Right cardiac atrium (tissue), 5 donors: ENCODE measurements at regions not wholly inside any gene's neighbourhood (a gene's known extent, or its start where the extent isn't known, plus 50 kb on each side); places are given as distances from the start of the nearest gene placed in this dataset.

Experiments
- ATAC-seq, 2 donors: fragments of 200-7000 bp; cut with Tn5 transposase; one replicate each; pipeline versions ENCODE4 v1.8.0 to v1.9.1; 2020; ENCODE audit warnings: moderate library complexity in 2 of 2, mild to moderate bottlenecking in 1 of 2
- DNase-seq, 3 donors: peaks; one replicate each; pipeline ENCODE4 v3.0.0-alpha.2; 2020
- H3K27ac ChIP-seq: one replicate; pipeline ENCODE4 v1.5.1; 2013; ENCODE audit warnings: mild to moderate bottlenecking, low read length, control low read depth, moderate library complexity
- H3K27me3 ChIP-seq: one replicate; pipeline ENCODE4 v1.6.1; 2013; ENCODE audit not compliant: control insufficient read depth, insufficient read depth
- H3K4me1 ChIP-seq: one replicate; pipeline ENCODE4 v1.6.1; 2013; ENCODE audit warnings: low read length; ENCODE audit not compliant: control insufficient read depth, insufficient read depth
- H3K4me3 ChIP-seq: one replicate; pipeline ENCODE4 v1.5.1; 2013; ENCODE audit warnings: low read length, control low read depth
- H3K9me3 ChIP-seq: one replicate; pipeline ENCODE4 v1.6.1; 2013; ENCODE audit warnings: low read length; ENCODE audit not compliant: control insufficient read depth
- WGBS: extraction: QIAGEN DNeasy Blood & Tissue Kit; methylation state at CpG from one replicate; pipeline ENCODE4 v1.1.7; 2013; 5-methylcytosine and 5-hydroxymethylcytosine counted together
- intact Hi-C, 4 donors: fragments of 100-400 bp; cut with DNase I; formaldehyde crosslinking; loops; one replicate each; pipeline versions ENCODE4 v1.11.0 to v1.14.0; 2022 to 2023
- donor health status: healthy with polysubstance abuse.
- donor health status: DM: no; HTN: yes; CAD: no.
- donor health status: DM: no; HTN: no; CAD: no.
- donor health status: DM: no; HTN: yes; CAD: no; lungs with severe emphysema.
- donor health status: DM: yes; HTN: yes; CAD: no.

DNA sequence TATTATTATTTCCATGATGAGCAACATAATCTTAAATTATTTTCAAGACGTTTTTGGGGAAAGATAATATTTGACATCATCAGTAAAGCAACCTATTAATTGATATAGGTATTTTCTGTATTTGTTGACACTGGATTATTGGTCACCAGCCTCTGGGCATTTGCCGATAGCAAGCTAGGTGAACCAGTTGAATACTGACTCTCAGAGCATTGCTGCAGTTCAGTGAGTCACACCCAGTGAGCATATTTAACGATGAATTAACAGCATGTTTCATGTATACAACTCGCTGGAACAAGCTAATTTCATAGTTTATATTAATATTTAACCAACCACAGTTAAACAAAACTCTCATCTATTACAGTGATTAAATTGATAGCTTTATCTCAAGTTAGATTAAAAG lies 1006.0 kb upstream of the DIAPH2 start:
- DNase-seq (no peak), ATAC-seq (no peak)
- intact Hi-C loops, result no loop called here
- H3K9me3 ChIP-seq, result no peaks in the 10 kb centered on the region
- no peaks in the 10 kb centered on the region for H3K4me1 ChIP-seq
- no peak overlapping the region for H3K27ac ChIP-seq
- 70% methylated on average over 4 of the region's 4 CpGs for WGBS
- H3K4me3 ChIP-seq, result no peak overlapping the region
- H3K27me3 ChIP-seq, result no peaks in the 10 kb centered on the region

DNA sequence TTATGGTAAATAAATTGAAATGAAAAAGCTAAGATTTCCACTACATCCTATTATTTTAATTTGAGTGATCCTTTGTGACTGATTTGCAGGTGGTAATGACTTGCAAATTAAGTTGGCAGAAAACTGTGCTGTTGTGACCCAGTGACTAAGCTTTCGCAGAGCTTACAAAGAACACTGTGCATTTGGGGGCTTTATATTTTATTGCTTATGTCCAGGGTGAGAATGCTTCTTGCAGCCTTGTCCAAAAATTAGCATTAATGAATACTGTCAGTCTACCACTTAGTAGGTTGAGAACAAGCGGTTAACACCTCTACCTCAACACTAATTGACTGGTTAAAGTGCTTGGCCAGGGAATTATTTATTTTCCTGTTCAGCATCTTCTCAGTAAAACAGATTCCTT lies 991.3 kb upstream of the DIAPH2 start:
- H3K9me3 ChIP-seq, result no peaks in the 10 kb centered on the region

DNA sequence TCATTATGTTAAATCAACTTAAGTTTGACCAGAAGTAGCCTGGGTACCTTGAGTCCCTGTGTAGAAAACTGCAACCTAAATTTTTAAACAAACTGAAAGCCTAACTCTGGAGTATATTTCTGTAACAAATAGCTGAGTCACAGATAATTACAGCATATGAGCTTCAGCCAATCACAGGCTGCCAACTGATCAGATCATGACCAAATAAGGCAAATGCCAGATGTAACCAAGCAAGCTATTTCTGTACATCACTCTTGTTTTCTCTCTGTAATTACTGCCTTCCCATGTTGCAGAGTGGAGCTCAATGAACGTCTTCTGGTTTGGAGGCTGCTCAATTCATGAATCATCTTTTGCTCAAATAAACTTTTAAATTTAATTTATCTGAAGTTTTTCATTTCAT lies 980.9 kb upstream of the DIAPH2 start:
- WGBS, result 73% methylated on average over 1 of the region's 1 CpG
- Histone ChIP-seq H3K27me3 (no peaks in the 10 kb centered on the region), H3K27ac (no peak overlapping the region), H3K9me3 (no peaks in the 10 kb centered on the region), H3K4me1 (no peaks in the 10 kb centered on the region), H3K4me3 (no peak overlapping the region)
- DNase-seq, result no peak
- intact Hi-C loops, result no loop called here
- ATAC-seq, result no peak

More for the DNA sequence above, 991.3 kb upstream of the DIAPH2 start:
- DNase-seq (no peak), ATAC-seq (no peak)
- 76% methylated on average over 2 of the region's 2 CpGs for WGBS
- Histone ChIP-seq H3K27me3 (no peaks in the 10 kb centered on the region), H3K4me1 (no peaks in the 10 kb centered on the region), H3K27ac (no peak overlapping the region), H3K4me3 (no peak overlapping the region)
- intact Hi-C loops, result no loop called here

DNA sequence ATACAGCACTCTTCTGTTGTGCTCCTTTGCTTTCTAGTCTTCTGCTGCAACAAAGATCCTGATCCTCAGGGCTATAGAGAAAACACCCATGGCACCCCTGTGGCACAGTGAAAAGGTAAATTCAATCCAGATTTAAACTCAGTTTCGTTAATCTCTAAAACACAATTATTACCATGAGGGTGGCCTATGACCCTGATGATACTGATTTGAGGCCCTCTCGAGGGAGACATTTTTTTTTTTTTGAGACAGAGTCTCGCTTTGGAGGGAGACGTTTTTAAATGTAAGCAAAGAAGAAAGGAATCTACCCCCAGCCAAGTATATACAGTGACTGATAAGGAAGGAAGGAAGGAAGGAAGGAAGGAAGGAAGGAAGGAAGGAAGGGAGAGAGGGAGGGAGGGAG lies 967.8 kb upstream of the DIAPH2 start:
- no peaks in the 10 kb centered on the region for H3K4me1 ChIP-seq
- intact Hi-C loops, result no loop called here
- 62% methylated on average over 4 of the region's 4 CpGs for WGBS
- DNase-seq (no peak), ATAC-seq (no peak)
- no peak overlapping the region for H3K4me3 ChIP-seq
- no peaks in the 10 kb centered on the region for H3K9me3 ChIP-seq
- no peak overlapping the region for H3K27ac ChIP-seq
- no peaks in the 10 kb centered on the region for H3K27me3 ChIP-seq

DNA sequence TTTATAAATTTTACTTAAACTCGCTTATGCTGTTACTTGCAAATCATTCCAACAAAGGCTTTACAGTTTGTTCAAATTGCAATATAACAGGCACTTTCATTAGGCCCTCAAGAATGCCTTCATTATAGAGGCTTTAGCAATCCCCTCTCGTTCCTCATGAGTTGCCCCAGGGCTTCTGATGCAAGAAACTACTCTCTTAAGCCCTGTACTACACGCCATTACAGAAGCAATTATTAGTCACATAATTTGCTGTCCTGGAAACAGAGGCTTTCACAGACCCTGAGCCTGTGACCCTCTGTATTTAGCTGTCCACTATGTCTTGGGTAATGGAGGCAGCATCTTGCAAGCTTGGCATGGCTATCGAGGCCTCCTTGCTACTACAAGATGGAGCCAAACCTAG lies 965.9 kb upstream of the DIAPH2 start:
- 77% methylated on average over 4 of the region's 4 CpGs for WGBS
- Histone ChIP-seq H3K27ac (no peak overlapping the region), H3K4me3 (no peak overlapping the region), H3K27me3 (no peaks in the 10 kb centered on the region), H3K4me1 (no peaks in the 10 kb centered on the region), H3K9me3 (no peaks in the 10 kb centered on the region)
- intact Hi-C loops, result no loop called here
- DNase-seq (no peak), ATAC-seq (no peak)

DNA sequence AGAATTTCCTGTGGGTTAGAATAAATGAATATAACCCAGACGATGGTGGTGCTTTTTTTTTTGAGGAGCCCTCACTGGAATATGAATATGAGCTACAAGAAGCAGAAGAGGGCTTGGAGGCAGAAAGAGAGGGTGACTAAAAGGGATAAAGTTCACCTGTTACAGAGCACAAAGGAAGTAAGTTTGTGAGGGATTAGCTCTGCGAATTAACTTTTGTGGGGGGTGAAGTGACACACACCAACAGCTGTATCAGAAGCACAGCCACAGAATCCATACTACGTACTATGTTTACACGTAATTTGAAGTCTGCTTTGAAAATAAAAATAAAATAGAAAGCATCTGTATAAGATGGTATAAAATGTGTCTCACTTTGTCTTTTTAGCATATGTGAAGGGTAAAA lies 963.6 kb upstream of the DIAPH2 start:
- WGBS, result 69% methylated on average over 4 of the region's 4 CpGs
- DNase-seq (no peak), ATAC-seq (no peak)
- Histone ChIP-seq H3K4me3 (no peak overlapping the region), H3K9me3 (no peaks in the 10 kb centered on the region), H3K4me1 (no peaks in the 10 kb centered on the region), H3K27me3 (no peaks in the 10 kb centered on the region), H3K27ac (no peak overlapping the region)
- intact Hi-C loops, result no loop called here

DNA sequence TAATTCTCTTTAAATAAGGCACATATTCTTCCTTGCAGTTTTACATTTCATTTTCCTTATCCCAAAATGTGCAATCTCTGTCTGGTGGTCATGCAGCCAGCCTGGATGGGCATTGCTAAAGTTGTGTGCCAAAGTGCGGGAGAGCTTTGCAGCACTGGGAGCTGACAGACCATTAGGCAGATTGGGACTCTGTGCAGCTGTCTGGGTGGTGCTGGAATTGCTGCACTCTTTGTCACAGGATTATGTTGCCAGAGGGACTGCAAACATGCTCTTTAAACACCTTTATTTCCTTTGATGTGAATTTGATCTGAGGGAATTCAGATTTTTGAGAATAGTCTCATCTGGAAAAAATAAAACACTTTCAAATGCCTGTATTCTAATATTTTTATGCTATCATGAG lies 956.2 kb upstream of the DIAPH2 start:
- no peak overlapping the region for H3K27ac ChIP-seq
- intact Hi-C loops, result no loop called here
- H3K27me3 ChIP-seq, result no peaks in the 10 kb centered on the region
- no peaks in the 10 kb centered on the region for H3K9me3 ChIP-seq
- ATAC-seq (no peak), DNase-seq (no peak)
- 65% methylated on average over 1 of the region's 1 CpG for WGBS
- no peaks in the 10 kb centered on the region for H3K4me1 ChIP-seq
- H3K4me3 ChIP-seq, result no peak overlapping the region

DNA sequence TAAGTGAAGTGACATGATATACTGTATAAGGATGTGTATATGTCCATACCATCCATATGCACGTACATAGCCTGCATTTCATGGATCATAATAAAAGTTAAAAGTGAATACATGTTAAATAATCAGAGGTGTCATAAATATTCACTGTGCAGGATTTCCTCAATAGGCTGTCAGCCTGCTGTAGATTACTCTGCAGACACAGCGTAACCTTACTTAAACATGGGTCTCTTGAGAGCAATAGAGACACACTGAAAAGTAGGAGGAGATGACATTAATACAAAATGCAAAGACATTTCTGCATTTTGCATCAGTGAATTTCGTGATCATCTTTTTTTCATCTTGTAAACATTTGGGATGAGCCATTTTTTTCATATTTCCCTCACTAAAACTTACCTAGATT lies 955.2 kb upstream of the DIAPH2 start:
- H3K9me3 ChIP-seq, result no peaks in the 10 kb centered on the region
- intact Hi-C loops, result no loop called here
- DNase-seq (no peak), ATAC-seq (no peak)
- H3K27ac ChIP-seq, result no peak overlapping the region
- no peaks in the 10 kb centered on the region for H3K4me1 ChIP-seq
- no peaks in the 10 kb centered on the region for H3K27me3 ChIP-seq
- H3K4me3 ChIP-seq, result no peak overlapping the region
- WGBS, result 64% methylated on average over 3 of the region's 3 CpGs

DNA sequence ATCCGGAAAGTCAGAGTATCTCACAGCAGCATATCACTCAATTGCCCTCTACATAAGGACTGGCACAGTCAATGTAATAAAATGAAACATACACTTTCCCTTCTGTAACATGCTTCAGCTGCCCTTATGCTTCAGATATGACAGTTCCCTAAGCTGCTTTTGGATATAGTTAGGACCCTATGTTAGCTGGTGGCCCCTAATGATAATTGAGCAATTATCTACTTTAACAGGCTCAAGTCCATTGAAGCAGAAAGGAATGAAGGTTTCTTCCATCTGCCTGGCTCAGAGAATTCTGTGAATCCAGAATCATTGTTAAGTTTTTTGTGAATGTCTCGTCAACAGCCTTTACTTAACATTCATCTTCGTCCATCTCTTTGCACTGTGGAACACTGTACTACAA lies 951.2 kb upstream of the DIAPH2 start:
- H3K27me3 ChIP-seq, result no peaks in the 10 kb centered on the region
- no peaks in the 10 kb centered on the region for H3K4me1 ChIP-seq
- intact Hi-C loops, result no loop called here
- H3K27ac ChIP-seq, result no peak overlapping the region
- H3K4me3 ChIP-seq, result no peak overlapping the region
- H3K9me3 ChIP-seq, result no peaks in the 10 kb centered on the region
- ATAC-seq (no peak), DNase-seq (no peak)
- 79% methylated on average over 3 of the region's 3 CpGs for WGBS

DNA sequence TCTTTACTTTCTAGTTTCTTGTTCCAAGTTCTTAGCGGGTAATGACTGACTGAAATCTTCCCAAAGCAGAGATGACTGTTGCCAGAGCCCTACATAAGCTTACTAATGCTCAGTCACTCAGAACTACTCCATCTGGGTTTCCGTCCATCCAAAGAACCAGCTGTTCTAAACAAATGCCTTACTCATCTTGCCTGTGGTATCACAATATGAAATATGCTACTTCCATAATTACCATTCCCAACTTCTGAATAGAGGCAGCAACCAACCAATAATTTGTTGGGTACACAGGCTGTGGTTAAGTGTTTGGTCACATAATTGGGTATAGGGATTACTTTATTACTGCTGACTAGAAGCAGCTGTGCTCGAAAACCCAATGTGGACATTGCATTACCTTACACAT lies 930.2 kb upstream of the DIAPH2 start:
- WGBS, result 82% methylated on average over 3 of the region's 3 CpGs

DNA sequence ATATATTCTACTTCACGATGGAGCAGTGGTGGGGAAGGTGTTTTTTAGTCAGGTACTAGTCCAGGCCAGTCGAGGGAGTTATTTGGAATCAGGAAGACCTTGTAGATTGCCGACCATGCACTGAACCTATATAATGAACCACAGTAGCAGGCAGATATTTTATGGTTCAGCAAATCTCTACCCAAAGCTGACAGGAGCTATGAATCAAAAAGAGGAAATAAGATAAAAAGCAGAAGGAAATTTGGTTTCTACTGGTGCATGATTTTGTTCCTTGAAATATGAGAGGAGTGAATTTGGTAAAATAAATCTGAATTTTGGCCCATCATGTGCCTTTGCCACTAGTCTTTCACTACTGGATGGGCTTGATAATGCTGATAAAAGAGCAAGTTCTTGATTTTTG lies 924.3 kb upstream of the DIAPH2 start:
- no peak overlapping the region for H3K27ac ChIP-seq
- no peaks in the 10 kb centered on the region for H3K9me3 ChIP-seq
- H3K4me1 ChIP-seq, result no peaks in the 10 kb centered on the region
- intact Hi-C loops, result no loop called here
- 66% methylated on average over 3 of the region's 3 CpGs for WGBS
- DNase-seq (no peak), ATAC-seq (no peak)
- H3K4me3 ChIP-seq, result no peak overlapping the region
- no peaks in the 10 kb centered on the region for H3K27me3 ChIP-seq

More for the DNA sequence above, 930.2 kb upstream of the DIAPH2 start:
- Histone ChIP-seq H3K4me1 (no peaks in the 10 kb centered on the region), H3K4me3 (no peak overlapping the region), H3K27ac (no peak overlapping the region), H3K27me3 (no peaks in the 10 kb centered on the region), H3K9me3 (no peaks in the 10 kb centered on the region)
- no peak for DNase-seq
- ATAC-seq, result no peak
- intact Hi-C loops, result no loop called here

DNA sequence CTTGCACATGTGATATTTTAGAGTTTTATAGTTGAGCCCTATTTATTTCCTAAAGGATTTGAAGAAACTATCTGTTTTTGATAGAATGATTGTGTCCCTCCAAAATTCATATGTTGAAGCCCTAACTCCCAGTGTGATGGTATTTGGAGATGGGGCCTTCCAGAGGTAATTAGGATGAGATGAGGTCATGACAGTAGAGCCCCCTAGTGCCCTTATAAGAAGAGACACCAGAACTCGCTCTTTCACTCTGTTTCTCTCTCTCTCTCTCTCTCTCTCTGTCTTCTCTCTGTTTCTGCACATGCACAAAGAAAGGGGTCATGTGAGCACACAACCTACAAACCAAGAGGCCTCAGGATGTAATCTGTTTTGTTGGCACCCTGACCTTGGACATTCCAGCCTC lies 921.9 kb upstream of the DIAPH2 start:
- ATAC-seq (no peak), DNase-seq (no peak)
- intact Hi-C loops, result no loop called here
- no peaks in the 10 kb centered on the region for H3K9me3 ChIP-seq
- H3K4me3 ChIP-seq, result no peak overlapping the region
- H3K4me1 ChIP-seq, result no peaks in the 10 kb centered on the region
- 71% methylated on average over 1 of the region's 1 CpG for WGBS
- H3K27me3 ChIP-seq, result no peaks in the 10 kb centered on the region
- no peak overlapping the region for H3K27ac ChIP-seq
